Tibial nerve (tissue), 4 donors: ENCODE measurements at regions not wholly inside any gene's neighbourhood (a gene's known extent, or its start where the extent isn't known, plus 50 kb on each side); places are given as distances from the start of the nearest gene placed in this dataset.

Experiments
- DNase-seq, 2 donors: peaks; one replicate each; pipeline ENCODE4 v3.0.0-alpha.2; 2019; ENCODE audit warnings: low spot score in 2 of 2
- H3K27ac ChIP-seq, 4 donors: fragments of 200-600 bp; sonication (generic) in 3 of 4; one replicate each; pipeline ENCODE4 v1.5.1; 2017 to 2019; ENCODE audit warnings: mild to moderate bottlenecking in 1 of 4
- H3K27me3 ChIP-seq, 2 donors: fragments of 200-600 bp; sonication (generic) in 1 of 2; one replicate each; pipeline versions ENCODE4 v1.5.1 to v1.6.0; 2017 to 2019
- H3K36me3 ChIP-seq, 3 donors: fragments of 200-600 bp; sonication (generic); one replicate each; pipeline ENCODE4 v1.5.1; 2018 to 2019
- H3K4me1 ChIP-seq, 4 donors: fragments of 200-600 bp; sonication (generic) in 3 of 4; one replicate each; pipeline ENCODE4 v1.5.1; 2017 to 2019
- H3K4me3 ChIP-seq, 4 donors: fragments of 200-600 bp; sonication (generic) in 3 of 4; one replicate each; pipeline ENCODE4 v1.5.1; 2017 to 2019; ENCODE audit warnings: mild to moderate bottlenecking in 1 of 4, moderate library complexity in 1 of 4
- H3K9me3 ChIP-seq, 4 donors: fragments of 200-600 bp; sonication (generic) in 3 of 4; one replicate each; pipeline ENCODE4 v1.5.1; 2017 to 2019
- EP300 ChIP-seq, 2 donors: sonication (generic); formaldehyde crosslinking; IDR thresholded peaks; one replicate each; pipeline ENCODE4 v1.6.1; 2017; ENCODE audit warnings: antibody characterized with exemption in 2 of 2, mild to moderate bottlenecking in 1 of 2
- POLR2A ChIP-seq, 2 donors: fragments of 450-650 bp; IDR thresholded peaks; one replicate each; pipeline ENCODE4 v1.6.1; 2017; ENCODE audit warnings: antibody characterized with exemption in 2 of 2, mild to moderate bottlenecking in 2 of 2, moderate library complexity in 2 of 2
- WGBS, 2 donors: methylation state at CpG; one replicate each; pipeline ENCODE4 v1.1.5; 2018; 5-methylcytosine and 5-hydroxymethylcytosine counted together
- TF ChIP-seq, protein P1 (sequence below), 5 experiments: fragments of 200-600 bp in 3 of 5; fragments of 450-650 bp in 2 of 5; sonication (generic) in 3 of 5; IDR thresholded peaks; one replicate each; pipeline ENCODE4 v1.5.1; 2016 to 2019; ENCODE audit warnings: antibody characterized with exemption in 5 of 5, mild to moderate bottlenecking in 3 of 5, moderate library complexity in 2 of 5

DNA sequence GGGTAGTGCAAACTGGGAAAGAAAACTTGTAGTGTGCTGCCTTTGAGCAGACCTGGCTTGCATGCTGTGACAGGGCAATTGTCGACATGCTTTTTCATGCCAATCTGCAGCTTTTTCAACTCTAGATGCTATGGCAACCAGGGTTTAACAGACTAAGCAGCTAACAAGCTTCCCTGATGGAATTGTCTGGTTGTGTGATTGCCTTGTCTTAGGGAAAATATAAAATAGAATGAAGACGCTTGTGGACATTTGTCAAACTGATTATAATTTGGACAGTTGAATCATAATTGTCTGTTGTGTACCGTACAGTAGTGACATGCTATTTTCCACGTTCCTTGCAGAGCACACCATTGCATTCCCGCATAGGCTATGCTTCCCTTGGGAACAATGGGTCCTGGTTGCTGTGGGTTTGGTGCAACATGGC, 113.0 kb downstream of the FOXG1 start:
- H3K9me3 ChIP-seq = no peaks in the 10 kb centered on the region

DNA sequence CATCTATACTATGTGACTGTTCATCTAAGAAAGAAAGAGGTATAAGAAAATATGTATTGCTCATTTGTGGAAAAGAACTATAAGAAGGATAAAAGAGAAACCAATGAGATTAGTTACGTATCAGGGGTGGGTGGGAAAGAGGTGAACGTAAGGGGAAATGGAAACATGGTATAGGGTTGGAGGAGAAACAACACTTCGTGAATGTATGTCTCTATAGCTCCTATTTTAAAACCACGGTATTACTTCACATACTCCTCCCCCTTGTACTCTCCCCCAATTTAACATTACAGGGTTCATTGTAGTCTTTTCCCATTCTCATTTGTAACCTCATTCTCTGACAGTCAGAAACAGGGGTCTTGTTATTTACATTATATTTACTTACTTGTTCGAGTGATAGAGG, 120.4 kb downstream of the FOXG1 start:
- H3K4me3 ChIP-seq = no peak overlapping the region
- 79 to 83% methylated on average over 5 of the region's 5 CpGs for WGBS, 2 donors
- TF ChIP-seq POLR2A (IDR thresholded peaks at IDR 0.05) = no peak
- TF ChIP-seq, protein P1, sequence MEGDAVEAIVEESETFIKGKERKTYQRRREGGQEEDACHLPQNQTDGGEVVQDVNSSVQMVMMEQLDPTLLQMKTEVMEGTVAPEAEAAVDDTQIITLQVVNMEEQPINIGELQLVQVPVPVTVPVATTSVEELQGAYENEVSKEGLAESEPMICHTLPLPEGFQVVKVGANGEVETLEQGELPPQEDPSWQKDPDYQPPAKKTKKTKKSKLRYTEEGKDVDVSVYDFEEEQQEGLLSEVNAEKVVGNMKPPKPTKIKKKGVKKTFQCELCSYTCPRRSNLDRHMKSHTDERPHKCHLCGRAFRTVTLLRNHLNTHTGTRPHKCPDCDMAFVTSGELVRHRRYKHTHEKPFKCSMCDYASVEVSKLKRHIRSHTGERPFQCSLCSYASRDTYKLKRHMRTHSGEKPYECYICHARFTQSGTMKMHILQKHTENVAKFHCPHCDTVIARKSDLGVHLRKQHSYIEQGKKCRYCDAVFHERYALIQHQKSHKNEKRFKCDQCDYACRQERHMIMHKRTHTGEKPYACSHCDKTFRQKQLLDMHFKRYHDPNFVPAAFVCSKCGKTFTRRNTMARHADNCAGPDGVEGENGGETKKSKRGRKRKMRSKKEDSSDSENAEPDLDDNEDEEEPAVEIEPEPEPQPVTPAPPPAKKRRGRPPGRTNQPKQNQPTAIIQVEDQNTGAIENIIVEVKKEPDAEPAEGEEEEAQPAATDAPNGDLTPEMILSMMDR (IDR thresholded peaks at IDR 0.05) = no peak
- TF ChIP-seq EP300 (IDR thresholded peaks at IDR 0.05) = no peak

More for the DNA sequence above, 113.0 kb downstream of the FOXG1 start:
- DNase-seq = no peak
- TF ChIP-seq EP300 (IDR thresholded peaks at IDR 0.05) (no peak), POLR2A (IDR thresholded peaks at IDR 0.05) (no peak)
- TF ChIP-seq, protein P1 (IDR thresholded peaks at IDR 0.05) = no peak
- no peaks in the 10 kb centered on the region for H3K4me1 ChIP-seq
- no peak overlapping the region for H3K27ac ChIP-seq
- no peaks in the 10 kb centered on the region for H3K27me3 ChIP-seq
- WGBS, 2 donors = 59 to 64% methylated on average over 5 of the region's 5 CpGs
- no peaks in the 10 kb centered on the region for H3K36me3 ChIP-seq
- no peak overlapping the region for H3K4me3 ChIP-seq

DNA sequence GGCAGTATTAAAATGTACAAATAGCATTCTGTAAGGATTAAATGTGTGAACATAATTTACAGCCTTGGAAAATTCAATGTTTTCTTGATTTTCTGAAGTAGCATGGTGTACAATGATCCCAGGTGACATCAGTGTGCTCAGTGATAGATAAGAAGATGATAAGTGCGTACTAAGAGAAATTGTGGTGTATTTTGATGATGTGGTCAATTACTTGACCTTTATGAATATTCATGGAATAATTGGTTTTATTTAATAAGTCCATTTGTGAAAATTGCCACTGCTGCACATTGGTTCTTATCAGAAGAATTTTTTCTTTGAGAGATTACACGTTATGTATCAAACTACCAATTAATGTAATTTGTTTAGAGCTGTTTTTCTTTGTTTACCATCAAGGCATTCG, 128.8 kb downstream of the FOXG1 start:
- H3K4me1 ChIP-seq = no peaks in the 10 kb centered on the region
- 72 to 86% methylated on average over 3 of the region's 3 CpGs for WGBS, 2 donors

More for the DNA sequence above, 120.4 kb downstream of the FOXG1 start:
- Histone ChIP-seq H3K4me1 (no peaks in the 10 kb centered on the region), H3K36me3 (no peaks in the 10 kb centered on the region), H3K9me3 (no peaks in the 10 kb centered on the region), H3K27me3 (no peaks in the 10 kb centered on the region), H3K27ac (no peak overlapping the region)
- DNase-seq = no peak

DNA sequence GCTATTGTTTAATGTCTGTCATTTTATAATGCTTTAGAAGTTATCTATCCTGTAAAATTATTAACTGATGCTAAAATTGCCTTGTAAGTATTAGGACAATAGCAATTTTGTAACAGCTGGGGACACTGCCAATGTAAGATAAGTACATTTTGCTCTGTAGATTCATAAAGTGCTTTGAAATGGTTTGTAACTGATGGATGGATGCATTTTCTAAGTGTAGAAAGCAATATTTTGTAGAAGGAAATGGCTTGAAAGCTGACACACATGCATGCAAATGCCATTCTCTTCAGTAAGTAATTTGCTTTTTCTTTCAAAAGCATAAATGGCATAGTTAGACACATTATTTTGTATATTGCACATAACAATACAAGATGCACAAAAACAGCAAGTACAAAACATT, 129.8 kb downstream of the FOXG1 start:
- no peak for TF ChIP-seq POLR2A (IDR thresholded peaks at IDR 0.05)
- TF ChIP-seq, protein P1 (IDR thresholded peaks at IDR 0.05) = no peak
- no peak for TF ChIP-seq EP300 (IDR thresholded peaks at IDR 0.05)
- no peaks in the 10 kb centered on the region for H3K4me1 ChIP-seq
- no peaks in the 10 kb centered on the region for H3K36me3 ChIP-seq
- no peak overlapping the region for H3K27ac ChIP-seq
- DNase-seq = no peak
- H3K27me3 ChIP-seq = no peaks in the 10 kb centered on the region
- no peaks in the 10 kb centered on the region for H3K9me3 ChIP-seq
- H3K4me3 ChIP-seq = no peak overlapping the region

More for the DNA sequence above, 128.8 kb downstream of the FOXG1 start:
- Histone ChIP-seq H3K4me3 (no peak overlapping the region), H3K36me3 (no peaks in the 10 kb centered on the region), H3K9me3 (no peaks in the 10 kb centered on the region), H3K27me3 (no peaks in the 10 kb centered on the region), H3K27ac (no peak overlapping the region)
- DNase-seq = no peak
- TF ChIP-seq EP300 (IDR thresholded peaks at IDR 0.05) = no peak
- TF ChIP-seq POLR2A (IDR thresholded peaks at IDR 0.05) = no peak
- TF ChIP-seq, protein P1 (IDR thresholded peaks at IDR 0.05) = no peak

DNA sequence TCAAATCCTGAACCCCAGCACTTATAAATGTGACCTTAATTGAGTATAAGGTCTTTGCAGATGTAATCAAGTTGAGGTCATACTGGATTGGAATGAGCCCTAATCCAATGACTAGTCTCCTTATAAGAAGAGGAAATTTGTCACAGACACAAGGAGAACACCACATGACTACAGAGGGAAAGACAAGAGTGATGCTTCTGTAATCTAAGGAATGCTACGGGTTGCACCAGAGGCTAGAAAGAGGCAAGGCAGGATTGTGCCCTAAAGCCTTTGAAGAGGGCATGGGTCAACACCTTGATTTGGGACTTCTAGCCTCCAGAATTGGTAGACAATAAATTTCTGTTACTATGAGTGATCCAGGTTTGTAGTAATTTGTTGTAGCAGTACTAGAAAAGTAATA, 135.0 kb downstream of the FOXG1 start:
- WGBS, 2 donors = 64 to 74% methylated on average over 1 of the region's 1 CpG
- H3K27me3 ChIP-seq = no peaks in the 10 kb centered on the region
- H3K4me1 ChIP-seq = no peaks in the 10 kb centered on the region
- TF ChIP-seq, protein P1 (IDR thresholded peaks at IDR 0.05) = no peak
- no peak for TF ChIP-seq EP300 (IDR thresholded peaks at IDR 0.05)
- no peak for TF ChIP-seq POLR2A (IDR thresholded peaks at IDR 0.05)
- no peak overlapping the region for H3K4me3 ChIP-seq
- no peak overlapping the region for H3K27ac ChIP-seq
- H3K36me3 ChIP-seq = no peaks in the 10 kb centered on the region
- H3K9me3 ChIP-seq = no peaks in the 10 kb centered on the region
- DNase-seq = no peak
